ENCODE measurements at regions not wholly inside any gene's neighbourhood (a gene's known extent, or its start where the extent isn't known, plus 50 kb on each side); places are given as distances from the start of the nearest gene placed in this dataset.

DNA sequence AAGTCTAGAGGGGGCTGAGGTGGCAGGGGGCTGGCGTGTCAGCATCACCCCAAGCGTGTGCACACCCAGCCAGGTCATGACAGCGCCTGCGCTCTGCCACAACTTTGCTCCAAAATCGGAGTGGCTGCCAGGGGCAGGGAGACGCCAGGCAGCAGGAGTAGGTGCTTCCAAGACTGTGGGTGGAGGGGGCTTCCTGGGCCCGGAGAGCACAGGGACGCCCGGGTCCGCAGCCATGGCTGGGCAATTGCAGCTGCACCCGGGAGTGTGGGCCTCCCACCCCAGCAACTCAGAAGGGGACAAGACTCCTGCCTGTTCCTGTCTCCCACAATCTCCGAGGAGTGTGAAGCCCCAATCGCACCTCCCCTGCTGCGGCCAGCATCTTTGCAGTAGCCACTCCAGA lies 53.1 kb upstream of the CYYR1 start (continued):
- TF ChIP-seq, protein P1, sequence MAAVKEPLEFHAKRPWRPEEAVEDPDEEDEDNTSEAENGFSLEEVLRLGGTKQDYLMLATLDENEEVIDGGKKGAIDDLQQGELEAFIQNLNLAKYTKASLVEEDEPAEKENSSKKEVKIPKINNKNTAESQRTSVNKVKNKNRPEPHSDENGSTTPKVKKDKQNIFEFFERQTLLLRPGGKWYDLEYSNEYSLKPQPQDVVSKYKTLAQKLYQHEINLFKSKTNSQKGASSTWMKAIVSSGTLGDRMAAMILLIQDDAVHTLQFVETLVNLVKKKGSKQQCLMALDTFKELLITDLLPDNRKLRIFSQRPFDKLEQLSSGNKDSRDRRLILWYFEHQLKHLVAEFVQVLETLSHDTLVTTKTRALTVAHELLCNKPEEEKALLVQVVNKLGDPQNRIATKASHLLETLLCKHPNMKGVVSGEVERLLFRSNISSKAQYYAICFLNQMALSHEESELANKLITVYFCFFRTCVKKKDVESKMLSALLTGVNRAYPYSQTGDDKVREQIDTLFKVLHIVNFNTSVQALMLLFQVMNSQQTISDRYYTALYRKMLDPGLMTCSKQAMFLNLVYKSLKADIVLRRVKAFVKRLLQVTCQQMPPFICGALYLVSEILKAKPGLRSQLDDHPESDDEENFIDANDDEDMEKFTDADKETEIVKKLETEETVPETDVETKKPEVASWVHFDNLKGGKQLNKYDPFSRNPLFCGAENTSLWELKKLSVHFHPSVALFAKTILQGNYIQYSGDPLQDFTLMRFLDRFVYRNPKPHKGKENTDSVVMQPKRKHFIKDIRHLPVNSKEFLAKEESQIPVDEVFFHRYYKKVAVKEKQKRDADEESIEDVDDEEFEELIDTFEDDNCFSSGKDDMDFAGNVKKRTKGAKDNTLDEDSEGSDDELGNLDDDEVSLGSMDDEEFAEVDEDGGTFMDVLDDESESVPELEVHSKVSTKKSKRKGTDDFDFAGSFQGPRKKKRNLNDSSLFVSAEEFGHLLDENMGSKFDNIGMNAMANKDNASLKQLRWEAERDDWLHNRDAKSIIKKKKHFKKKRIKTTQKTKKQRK (IDR thresholded peaks at IDR 0.05; ENCODE audit: low read depth, low read length), result no peak
- TF ChIP-seq HDAC6 (IDR thresholded peaks at IDR 0.05; ENCODE audit: unreplicated experiment) (no peak), TCF3 (IDR thresholded peaks at IDR 0.05; ENCODE audit: borderline replicate concordance, insufficient read depth, low read depth, low read length) (no peak)

DNA sequence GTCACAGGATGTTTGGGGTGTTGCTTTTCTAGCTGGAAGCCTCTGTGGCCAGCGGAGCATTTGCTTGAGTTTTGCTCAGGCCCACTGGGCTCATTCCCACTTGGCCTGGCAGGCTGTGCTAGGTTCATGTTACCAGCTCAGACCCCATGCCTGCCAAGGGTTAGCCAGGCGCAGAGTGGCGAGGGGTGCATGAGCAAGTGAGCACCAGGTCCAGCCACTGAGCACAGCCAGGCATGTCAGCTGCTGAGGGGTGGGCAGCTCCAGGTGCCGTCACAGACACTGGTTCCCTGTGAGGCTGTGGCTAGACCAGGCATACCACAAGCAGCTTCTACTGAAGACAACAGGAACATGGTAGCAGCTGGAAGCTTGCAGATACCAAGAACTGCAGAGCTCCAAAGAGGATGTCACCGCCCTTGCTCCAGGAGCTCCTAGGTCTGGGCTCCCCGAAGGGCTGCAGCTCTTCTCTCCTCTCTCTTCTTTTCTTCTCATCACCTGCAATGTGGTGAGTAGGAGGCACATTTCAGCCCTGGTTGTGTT lies 52.0 kb upstream of the CYYR1 start:
- WGBS (ENCODE audit: insufficient coverage, insufficient replicate concordance, low lambda C conversion rate, missing lambda C conversion rate), result 20% methylated on average over 6 of the region's 6 CpGs
- no peaks in the 10 kb centered on the region for H3K4me1 ChIP-seq (ENCODE audit: control insufficient read depth, insufficient read depth, low read length)
- H3K79me2 ChIP-seq (ENCODE audit: control insufficient read depth, insufficient read depth, low read length), result no peaks in the 10 kb centered on the region
- no peak overlapping the region for H3K27ac ChIP-seq (ENCODE audit: control insufficient read depth, insufficient read depth)
- BruUV-seq (replicated peaks), result no TSS peak
- ChIA-PET SMC1A (ENCODE audit: uncharacterized antibody, unreplicated experiment) (no interaction called here), CTCF (no interaction called here), RAD21 (ENCODE audit: unreplicated experiment) (no interaction called here), POLR2A (no interaction called here)
- no peaks in the 10 kb centered on the region for H3K36me3 ChIP-seq (ENCODE audit: control insufficient read depth in 2 of 2, insufficient read depth in 2 of 2, low read length in 1 of 2)
- in situ Hi-C loops (cut with MboI), result no loop called here
- TF ChIP-seq YY1 (IDR thresholded peaks at IDR 0.05; ENCODE audit: low read depth, low read length) (no peak), TARDBP (IDR thresholded peaks at IDR 0.05; ENCODE audit: borderline replicate concordance) (no peak), SMC3 (IDR thresholded peaks at IDR 0.05; ENCODE audit: borderline replicate concordance, low read length) (no peak), SRF (IDR thresholded peaks at IDR 0.05; ENCODE audit: low read depth in 2 of 2, low read length in 2 of 2) (no peak), NR2C2 (IDR thresholded peaks at IDR 0.05; ENCODE audit: borderline replicate concordance, control insufficient read depth, insufficient read length, low read depth) (no peak), MYC (IDR thresholded peaks at IDR 0.05; ENCODE audit: insufficient read depth, insufficient read length, insufficient replicate concordance, low read length, severe bottlenecking) (no peak), MEF2B (IDR thresholded peaks at IDR 0.05; ENCODE audit: partially characterized antibody, poor library complexity, severe bottlenecking) (no peak)
- H2AFZ ChIP-seq (ENCODE audit: control insufficient read depth, low read depth, low read length), result no peak overlapping the region
- DNase-seq (ENCODE audit: low read depth, low spot score), result no peak
- no peak overlapping the region for H3K9ac ChIP-seq (ENCODE audit: control insufficient read depth, insufficient read depth, low read length)
- ATAC-seq, result no peak
- H3K27me3 ChIP-seq (replicated peaks in 1 of 2; ENCODE audit: control insufficient read depth in 2 of 2, insufficient read depth in 2 of 2, low read length in 1 of 2), result no peaks in the 10 kb centered on the region
- no peak for FAIRE-seq
- H4K20me1 ChIP-seq (ENCODE audit: control insufficient read depth, insufficient read depth), result no peaks in the 10 kb centered on the region
- no peak overlapping the region for H3K4me2 ChIP-seq (ENCODE audit: control insufficient read depth, insufficient read depth)
- no peak overlapping the region for H3K4me3 ChIP-seq
- intact Hi-C loops (cut with micrococcal nuclease; ENCODE audit: unreplicated experiment), result no loop called here
- no peaks in the 10 kb centered on the region; the same call in 2 of the 3 replicates for H3K9me3 ChIP-seq (replicated peaks; ENCODE audit: control insufficient read depth, insufficient read depth, low read length)

Data from GM12878 (cell line).